ENCODE measurements at regions not wholly inside any gene's neighbourhood (a gene's known extent, or its start where the extent isn't known, plus 50 kb on each side); places are given as distances from the start of the nearest gene placed in this dataset.

DNA sequence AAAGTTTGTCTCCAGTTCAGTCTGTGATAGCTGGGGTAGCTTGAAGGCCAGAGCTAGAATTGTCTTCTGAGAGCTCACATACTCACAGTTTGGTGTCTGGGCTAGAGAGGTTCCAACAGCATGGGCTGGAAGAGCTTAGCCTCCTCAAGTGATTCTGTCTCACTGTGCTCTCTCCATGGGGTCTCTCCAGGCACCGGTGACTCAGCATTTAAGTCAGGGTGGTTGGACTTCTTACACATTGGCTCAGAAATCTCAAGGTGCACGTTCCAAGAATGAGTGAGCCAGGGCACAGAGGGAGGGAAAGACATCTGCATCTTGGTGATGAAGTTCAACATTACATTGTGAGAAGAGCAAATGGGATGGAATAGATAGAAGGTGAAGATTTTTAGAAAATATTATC, 207.3 kb upstream of the DDX18 start:
- TF ChIP-seq, protein P1, sequence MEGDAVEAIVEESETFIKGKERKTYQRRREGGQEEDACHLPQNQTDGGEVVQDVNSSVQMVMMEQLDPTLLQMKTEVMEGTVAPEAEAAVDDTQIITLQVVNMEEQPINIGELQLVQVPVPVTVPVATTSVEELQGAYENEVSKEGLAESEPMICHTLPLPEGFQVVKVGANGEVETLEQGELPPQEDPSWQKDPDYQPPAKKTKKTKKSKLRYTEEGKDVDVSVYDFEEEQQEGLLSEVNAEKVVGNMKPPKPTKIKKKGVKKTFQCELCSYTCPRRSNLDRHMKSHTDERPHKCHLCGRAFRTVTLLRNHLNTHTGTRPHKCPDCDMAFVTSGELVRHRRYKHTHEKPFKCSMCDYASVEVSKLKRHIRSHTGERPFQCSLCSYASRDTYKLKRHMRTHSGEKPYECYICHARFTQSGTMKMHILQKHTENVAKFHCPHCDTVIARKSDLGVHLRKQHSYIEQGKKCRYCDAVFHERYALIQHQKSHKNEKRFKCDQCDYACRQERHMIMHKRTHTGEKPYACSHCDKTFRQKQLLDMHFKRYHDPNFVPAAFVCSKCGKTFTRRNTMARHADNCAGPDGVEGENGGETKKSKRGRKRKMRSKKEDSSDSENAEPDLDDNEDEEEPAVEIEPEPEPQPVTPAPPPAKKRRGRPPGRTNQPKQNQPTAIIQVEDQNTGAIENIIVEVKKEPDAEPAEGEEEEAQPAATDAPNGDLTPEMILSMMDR (conservative IDR thresholded peaks at IDR 0.05; ENCODE audit: low read depth in 2 of 2) = no peak
- no peak for TF ChIP-seq POLR2AphosphoS5 (IDR thresholded peaks at IDR 0.05; ENCODE audit: low read depth)
